GM23248 (cell line): ENCODE measurements at regions not wholly inside any gene's neighbourhood (a gene's known extent, or its start where the extent isn't known, plus 50 kb on each side); places are given as distances from the start of the nearest gene placed in this dataset.

Experiments used
- DNase-seq: peaks from one replicate; pipeline ENCODE4 v3.0.0-alpha.2; 2015
- H2AFZ ChIP-seq: fragments of 200-600 bp; sonication (generic); 2 replicates; pipeline ENCODE4 v1.6.1; 2016; ENCODE audit warnings: antibody characterized with exemption
- H3F3A ChIP-seq: fragments of 200-600 bp; sonication (generic); 2 replicates; pipeline ENCODE4 v1.6.1; 2016; ENCODE audit warnings: mild to moderate bottlenecking, antibody characterized with exemption, mixed run types; ENCODE audit not compliant: insufficient read depth
- H3K27ac ChIP-seq: fragments of 200-600 bp; sonication (generic); 2 replicates; pipeline ENCODE4 v1.5.1; 2016; ENCODE audit warnings: mild to moderate bottlenecking
- H3K27me3 ChIP-seq: fragments of 200-600 bp; sonication (generic); replicated peaks from 2 replicates; pipeline ENCODE4 v1.6.1; 2016; ENCODE audit warnings: mild to moderate bottlenecking; ENCODE audit not compliant: insufficient read depth
- H3K36me3 ChIP-seq: fragments of 200-600 bp; sonication (generic); 2 replicates; pipeline ENCODE4 v1.6.1; 2016; ENCODE audit warnings: low read depth, mild to moderate bottlenecking
- H3K4me1 ChIP-seq: fragments of 200-600 bp; sonication (generic); 2 replicates; pipeline ENCODE4 v1.6.1; 2016; ENCODE audit warnings: mild to moderate bottlenecking; ENCODE audit not compliant: insufficient read depth
- H3K4me2 ChIP-seq: fragments of 200-600 bp; sonication (generic); one replicate; pipeline ENCODE4 v1.6.1; 2016; ENCODE audit warnings: mild to moderate bottlenecking; ENCODE audit not compliant: unreplicated experiment
- H3K4me3 ChIP-seq: fragments of 200-600 bp; sonication (generic); 2 replicates; pipeline ENCODE4 v1.5.1; 2016; ENCODE audit warnings: mild to moderate bottlenecking
- H3K79me2 ChIP-seq: fragments of 200-600 bp; sonication (generic); 2 replicates; pipeline ENCODE4 v1.6.1; 2016; ENCODE audit warnings: mild to moderate bottlenecking; ENCODE audit not compliant: insufficient read depth
- H3K9ac ChIP-seq: fragments of 200-600 bp; sonication (generic); 2 replicates; pipeline ENCODE4 v1.6.1; 2016; ENCODE audit warnings: mild to moderate bottlenecking
- H3K9me2 ChIP-seq: fragments of 200-600 bp; sonication (generic); 2 replicates; pipeline ENCODE4 v1.6.1; 2016; ENCODE audit warnings: mixed run types, mild to moderate bottlenecking, moderate library complexity; ENCODE audit not compliant: insufficient read depth
- H3K9me3 ChIP-seq: fragments of 200-600 bp; sonication (generic); one replicate; pipeline ENCODE4 v1.6.1; 2017; ENCODE audit warnings: low read depth
- H4K20me1 ChIP-seq: fragments of 200-600 bp; sonication (generic); 2 replicates; pipeline ENCODE4 v1.6.0; 2016; ENCODE audit not compliant: insufficient read depth
- EZH2 ChIP-seq: fragments of 200-600 bp; sonication (generic); IDR thresholded peaks from 2 replicates; pipeline ENCODE4 v1.6.1; 2018; ENCODE audit warnings: antibody characterized with exemption, mild to moderate bottlenecking; ENCODE audit not compliant: insufficient read depth, poor library complexity, severe bottlenecking
- EZH2phosphoT487 ChIP-seq: fragments of 200-600 bp; sonication (generic); IDR thresholded peaks from 2 replicates; pipeline ENCODE4 v1.6.1; 2018; ENCODE audit warnings: antibody characterized with exemption, moderate library complexity, mild to moderate bottlenecking, low read depth; ENCODE audit not compliant: insufficient read depth
- WGBS, 2 experiments: methylation state at CpG; one replicate each; pipeline ENCODE4 v1.1.6; 2015 to 2017; ENCODE audit warnings: low lambda C conversion rate in 2 of 2, low coverage in 1 of 2; ENCODE audit errors: missing lambda C conversion rate in 2 of 2; 5-methylcytosine and 5-hydroxymethylcytosine counted together
- in situ Hi-C: fragments of 300-500 bp; cut with MboI; formaldehyde crosslinking; loops from 2 replicates; pipeline ENCODE4 v1.15.0; 2020

DNA sequence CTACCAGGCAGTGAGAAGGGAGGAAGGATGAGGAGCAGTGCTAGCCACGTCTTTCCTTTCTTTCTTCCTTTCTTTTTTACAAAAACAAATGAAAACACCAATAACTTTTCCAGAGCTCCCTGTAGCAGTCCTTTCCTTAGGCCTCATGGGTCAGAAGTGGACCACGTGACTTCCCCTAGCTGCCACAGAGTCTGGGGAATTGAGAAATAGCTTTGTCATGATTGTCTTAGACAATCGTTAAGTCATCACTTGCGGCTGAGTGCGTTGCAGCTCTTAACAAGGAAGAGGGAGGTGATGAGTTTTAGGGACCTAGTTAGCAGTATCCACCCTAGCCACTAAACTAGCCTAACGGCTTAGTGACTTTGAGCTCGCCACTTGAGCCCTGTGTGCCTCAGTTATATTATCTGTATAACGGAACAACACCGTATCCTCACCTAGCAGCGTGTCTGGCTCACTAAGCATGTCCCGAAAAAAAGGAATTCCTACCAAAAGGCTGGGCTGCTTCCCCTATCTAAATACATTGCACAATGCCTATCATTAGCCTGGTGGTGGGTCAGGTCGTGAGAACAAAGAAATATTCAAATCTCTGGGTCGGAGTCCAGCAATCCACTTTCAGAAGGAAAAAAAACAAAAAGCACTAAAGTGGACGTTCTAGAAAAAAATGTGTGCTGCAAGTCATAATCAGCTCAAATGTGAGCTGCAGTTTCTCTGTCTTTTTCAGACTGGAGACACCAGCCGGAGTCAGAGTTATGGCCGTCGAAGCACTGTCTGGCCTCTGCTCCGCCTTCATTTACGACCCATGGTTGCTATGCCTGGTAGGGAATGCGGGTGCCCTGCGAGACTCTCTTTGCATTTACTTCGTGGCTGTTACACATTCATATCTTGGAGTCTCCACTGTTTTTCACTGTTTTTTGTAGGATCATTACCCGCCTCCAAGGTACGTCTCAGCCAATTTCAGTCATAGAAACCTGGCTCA, 338.5 kb upstream of the FOXK1 start:
- no peaks in the 10 kb centered on the region for H3K4me1 ChIP-seq
- no peak overlapping the region for H3K4me2 ChIP-seq
- no peaks in the 10 kb centered on the region for H3K27me3 ChIP-seq
- no peaks in the 10 kb centered on the region for H3F3A ChIP-seq
- H3K79me2 ChIP-seq, result no peaks in the 10 kb centered on the region
- 36 to 43% methylated on average over 24 of the region's 24 CpGs for WGBS, 2 experiments
- H4K20me1 ChIP-seq, result no peaks in the 10 kb centered on the region
- no peak overlapping the region for H3K9ac ChIP-seq
- no peak for DNase-seq
- H3K9me2 ChIP-seq, result no peaks in the 10 kb centered on the region
- no peaks in the 10 kb centered on the region for H3K36me3 ChIP-seq
- no peak overlapping the region for H2AFZ ChIP-seq
- TF ChIP-seq EZH2 (no peak), EZH2phosphoT487 (no peak)
- no peak overlapping the region for H3K4me3 ChIP-seq
- no peaks in the 10 kb centered on the region for H3K9me3 ChIP-seq
- H3K27ac ChIP-seq, result no peak overlapping the region
- in situ Hi-C loops, result no loop called here

DNA sequence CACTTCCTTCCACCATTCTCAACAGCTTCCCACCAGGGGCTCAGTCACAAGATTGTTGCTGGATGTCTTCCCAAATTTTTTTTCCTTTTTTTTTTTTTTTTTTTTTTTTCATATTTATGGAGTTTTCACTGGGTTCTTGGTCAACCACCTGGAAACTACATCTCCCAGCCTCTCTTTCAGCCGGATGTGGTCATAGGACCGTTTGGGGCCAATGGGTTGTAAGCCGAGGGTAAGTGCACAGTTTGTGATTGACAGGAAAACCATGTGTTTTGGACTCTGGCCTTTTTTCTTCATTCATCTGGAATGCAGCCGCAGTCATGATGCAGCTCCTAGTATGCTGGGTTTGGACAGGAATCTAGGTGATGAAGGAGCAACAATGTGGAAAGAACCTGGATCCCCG, 337.1 kb upstream of the FOXK1 start:
- Histone ChIP-seq H3K9me3 (no peaks in the 10 kb centered on the region), H3K9me2 (no peaks in the 10 kb centered on the region), H3K36me3 (no peaks in the 10 kb centered on the region), H3K9ac (no peak overlapping the region), H3K27ac (no peak overlapping the region), H3F3A (no peaks in the 10 kb centered on the region), H4K20me1 (no peaks in the 10 kb centered on the region), H3K27me3 (no peaks in the 10 kb centered on the region), H3K4me1 (no peaks in the 10 kb centered on the region), H2AFZ (no peak overlapping the region), H3K4me2 (no peak overlapping the region), H3K79me2 (no peaks in the 10 kb centered on the region), H3K4me3 (no peak overlapping the region)
- DNase-seq, result no peak
- 24 to 36% methylated on average over 5 of the region's 5 CpGs for WGBS, 2 experiments
- TF ChIP-seq EZH2 (no peak), EZH2phosphoT487 (no peak)
- in situ Hi-C loops, result no loop called here

DNA sequence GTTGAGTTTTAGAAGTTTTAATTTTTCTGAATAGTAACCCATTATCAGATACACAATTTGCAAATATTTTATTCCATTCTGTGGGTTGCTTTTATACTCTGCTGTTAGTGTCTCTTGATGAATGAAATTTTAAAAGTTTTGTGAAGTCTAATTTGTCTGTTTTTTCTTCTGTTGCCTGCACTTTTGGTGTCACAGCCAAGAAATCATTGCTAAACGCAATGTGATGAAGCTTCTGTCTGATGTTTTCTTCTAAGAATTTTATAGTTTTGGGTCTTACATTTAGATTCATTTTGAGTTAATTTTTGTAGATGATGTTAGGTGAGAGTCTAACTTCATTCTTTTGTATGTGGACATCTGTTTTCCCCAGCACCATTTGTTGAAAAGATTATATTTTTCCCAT, 330.0 kb upstream of the FOXK1 start:
- in situ Hi-C loops, result no loop called here
- H4K20me1 ChIP-seq, result no peaks in the 10 kb centered on the region
- no peaks in the 10 kb centered on the region for H3K9me3 ChIP-seq
- H3K27ac ChIP-seq, result no peak overlapping the region
- 19 to 23% methylated on average over 1 of the region's 1 CpG for WGBS, 2 experiments
- no peaks in the 10 kb centered on the region for H3K36me3 ChIP-seq
- no peaks in the 10 kb centered on the region for H3K79me2 ChIP-seq
- H3K4me2 ChIP-seq, result no peak overlapping the region
- H3K9ac ChIP-seq, result no peak overlapping the region
- H3K9me2 ChIP-seq, result no peaks in the 10 kb centered on the region
- H3F3A ChIP-seq, result no peaks in the 10 kb centered on the region
- DNase-seq, result no peak
- H3K27me3 ChIP-seq, result no peaks in the 10 kb centered on the region
- no peak overlapping the region for H2AFZ ChIP-seq
- H3K4me1 ChIP-seq, result no peaks in the 10 kb centered on the region
- H3K4me3 ChIP-seq, result no peak overlapping the region
- no peak for TF ChIP-seq EZH2phosphoT487
- TF ChIP-seq EZH2, result no peak

DNA sequence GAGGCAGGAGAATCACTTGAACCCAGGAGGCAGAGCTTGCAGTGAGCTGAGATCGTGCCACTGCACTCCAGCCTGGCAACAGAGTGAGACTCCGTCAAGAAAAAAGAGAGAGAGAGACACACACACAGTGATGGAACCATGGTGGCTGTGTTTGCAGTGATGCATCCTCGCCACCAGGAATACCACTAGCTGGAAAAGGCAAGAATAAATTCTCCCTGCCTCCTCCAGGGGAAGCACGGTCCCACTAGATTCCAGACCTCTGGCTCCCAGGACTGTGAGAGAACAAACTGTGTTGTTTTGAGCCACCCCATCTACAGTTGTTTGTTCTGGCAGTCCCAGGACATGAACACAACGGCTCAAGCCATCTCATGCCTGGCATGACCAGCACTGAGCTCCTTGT, 320.3 kb upstream of the FOXK1 start:
- TF ChIP-seq EZH2phosphoT487, result no peak
- no peak for TF ChIP-seq EZH2
- WGBS, 2 experiments, result 27 to 30% methylated on average over 5 of the region's 5 CpGs
- Histone ChIP-seq H3K9ac (no peak overlapping the region), H3K4me2 (no peak overlapping the region), H3K27ac (no peak overlapping the region), H3K4me1 (no peaks in the 10 kb centered on the region), H3K9me3 (no peaks in the 10 kb centered on the region), H4K20me1 (no peaks in the 10 kb centered on the region), H3K36me3 (no peaks in the 10 kb centered on the region), H3F3A (no peaks in the 10 kb centered on the region), H3K9me2 (no peaks in the 10 kb centered on the region), H3K27me3 (no peaks in the 10 kb centered on the region), H2AFZ (no peak overlapping the region), H3K79me2 (no peaks in the 10 kb centered on the region), H3K4me3 (no peak overlapping the region)
- in situ Hi-C loops, result no loop called here
- no peak for DNase-seq
